Liver (tissue), 8 donors: ENCODE measurements at regions not wholly inside any gene's neighbourhood (a gene's known extent, or its start where the extent isn't known, plus 50 kb on each side); places are given as distances from the start of the nearest gene placed in this dataset.

Experiments
- DNase-seq: peaks from one replicate; pipeline ENCODE4 v3.0.0-alpha.2; 2017; ENCODE audit warnings: low spot score
- H3K27ac ChIP-seq, 2 donors: one replicate each; pipeline ENCODE4 v1.7.0; 2013; ENCODE audit warnings: inconsistent platforms in 2 of 2, low read length in 2 of 2, control low read depth in 1 of 2, low read depth in 1 of 2, mild to moderate bottlenecking in 1 of 2
- H3K27me3 ChIP-seq, 4 donors: one replicate each; pipeline versions ENCODE4 v1.6.1 to v1.7.0; 2013; ENCODE audit warnings: low read length in 3 of 4, inconsistent platforms in 1 of 4, mild to moderate bottlenecking in 1 of 4, moderate library complexity in 1 of 4; ENCODE audit not compliant: control insufficient read depth in 4 of 4, insufficient read depth in 4 of 4
- H3K36me3 ChIP-seq, 4 donors: one replicate each; pipeline versions ENCODE4 v1.6.1 to v1.7.0; 2013; ENCODE audit warnings: low read length in 3 of 4, mild to moderate bottlenecking in 3 of 4, low read depth in 1 of 4, moderate library complexity in 1 of 4; ENCODE audit not compliant: control insufficient read depth in 4 of 4, insufficient read depth in 3 of 4
- H3K4me1 ChIP-seq, 4 donors: one replicate each; pipeline versions ENCODE4 v1.6.1 to v1.7.0; 2013; ENCODE audit warnings: low read length in 3 of 4, mild to moderate bottlenecking in 3 of 4, moderate library complexity in 1 of 4; ENCODE audit not compliant: control insufficient read depth in 4 of 4, insufficient read depth in 4 of 4
- H3K4me3 ChIP-seq, 3 donors: one replicate each; pipeline versions ENCODE4 v1.6.1 to v1.7.0; 2013; ENCODE audit warnings: low read length in 3 of 3, control low read depth in 1 of 3, low read depth in 1 of 3, mild to moderate bottlenecking in 1 of 3
- H3K9ac ChIP-seq, 2 donors: one replicate each; pipeline ENCODE4 v1.7.0; 2013; ENCODE audit warnings: low read length in 2 of 2, mild to moderate bottlenecking in 2 of 2, moderate library complexity in 2 of 2, control low read depth in 1 of 2, low read depth in 1 of 2
- H3K9me3 ChIP-seq, 4 donors: one replicate each; pipeline versions ENCODE4 v1.6.1 to v1.7.0; 2013; ENCODE audit warnings: low read length in 3 of 4; ENCODE audit not compliant: control insufficient read depth in 4 of 4
- EGR1 ChIP-seq, 2 donors: IDR thresholded peaks; 2 replicates each; pipeline ENCODE4 v1.6.1; 2016 to 2018; ENCODE audit warnings: antibody characterized with exemption in 2 of 2, low read depth in 2 of 2
- FOXA1 ChIP-seq: IDR thresholded peaks from 2 replicates; pipeline ENCODE4 v1.6.1; 2016; ENCODE audit warnings: antibody characterized with exemption
- HNF4G ChIP-seq: IDR thresholded peaks from 2 replicates; pipeline ENCODE4 v1.6.1; 2016; ENCODE audit warnings: antibody characterized with exemption
- NR2F2 ChIP-seq: IDR thresholded peaks from 2 replicates; pipeline ENCODE4 v1.6.1; 2016; ENCODE audit warnings: antibody characterized with exemption
- RAD21 ChIP-seq, 2 donors: IDR thresholded peaks; 2 replicates each; pipeline ENCODE4 v1.6.1; 2016; ENCODE audit warnings: antibody characterized with exemption in 2 of 2, mild to moderate bottlenecking in 2 of 2
- SP1 ChIP-seq: IDR thresholded peaks from 2 replicates; pipeline ENCODE4 v1.6.1; 2018; ENCODE audit warnings: antibody characterized with exemption, mild to moderate bottlenecking
- TAF1 ChIP-seq: conservative IDR thresholded peaks from 2 replicates; pipeline ENCODE4 v1.6.1; 2016; ENCODE audit warnings: antibody characterized with exemption, mild to moderate bottlenecking
- WGBS: extraction: QIAGEN DNeasy Blood & Tissue Kit; methylation state at CpG from one replicate; pipeline ENCODE4 v1.1.7; 2013; 5-methylcytosine and 5-hydroxymethylcytosine counted together
- TF ChIP-seq, protein P1 (sequence below): IDR thresholded peaks from 2 replicates; pipeline ENCODE4 v1.6.1; 2016; ENCODE audit warnings: antibody characterized with exemption
- TF ChIP-seq, protein P2 (sequence below): IDR thresholded peaks from 2 replicates; pipeline ENCODE4 v1.6.1; 2016; ENCODE audit warnings: antibody characterized with exemption, mild to moderate bottlenecking
- TF ChIP-seq, protein P3 (sequence below): fragments of 150-350 bp; IDR thresholded peaks from 2 replicates; pipeline ENCODE4 v1.5.1; 2017; ENCODE audit warnings: improper control_type of control experiment, low read depth, low read length; ENCODE audit not compliant: missing input control
- TF ChIP-seq, protein P4 (sequence below): IDR thresholded peaks from 2 replicates; pipeline ENCODE4 v1.6.1; 2016; ENCODE audit warnings: antibody characterized with exemption
- TF ChIP-seq, protein P5 (sequence below): IDR thresholded peaks from 2 replicates; pipeline ENCODE4 v1.6.1; 2016; ENCODE audit warnings: antibody characterized with exemption
- donor health status: healthy.
- donor health status: healthy.
- donor health status: healthy.
- donor health status: healthy.
- donor health status: healthy.

DNA sequence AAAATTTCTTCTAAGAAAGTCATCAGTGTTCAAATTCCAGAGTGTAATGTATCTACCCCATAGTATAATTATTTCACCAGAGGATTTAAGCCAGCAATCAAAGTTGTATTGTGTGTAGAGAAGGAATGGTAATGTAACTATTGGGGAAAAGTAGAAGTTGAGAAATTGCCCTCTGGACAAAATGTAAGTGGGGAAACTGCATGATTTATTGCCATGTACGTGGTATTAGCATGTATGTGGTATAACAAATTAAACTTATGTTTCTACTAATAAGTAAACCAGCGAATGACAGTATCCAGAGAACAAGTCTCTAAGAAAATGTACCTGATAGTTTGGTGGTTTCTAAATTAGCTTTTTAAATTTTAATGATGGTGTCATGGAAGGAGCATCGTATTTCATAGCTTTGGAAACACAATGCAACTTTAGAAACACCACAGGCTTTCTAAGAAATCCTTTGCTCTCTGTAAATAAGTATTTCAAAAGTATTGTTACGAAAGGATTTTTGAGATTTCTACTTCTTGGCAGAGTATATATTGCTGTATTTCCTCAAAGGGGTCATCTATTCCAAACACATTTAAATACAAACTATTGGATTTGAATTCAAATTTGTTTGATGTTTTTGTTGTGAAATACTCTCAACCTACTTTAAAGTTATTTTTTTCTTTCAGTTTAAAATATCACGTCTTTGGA, 1018.9 kb upstream of the ZEB2 start:
- TF ChIP-seq, protein P1, sequence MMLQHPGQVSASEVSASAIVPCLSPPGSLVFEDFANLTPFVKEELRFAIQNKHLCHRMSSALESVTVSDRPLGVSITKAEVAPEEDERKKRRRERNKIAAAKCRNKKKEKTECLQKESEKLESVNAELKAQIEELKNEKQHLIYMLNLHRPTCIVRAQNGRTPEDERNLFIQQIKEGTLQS, result no peak
- TF ChIP-seq HNF4G, result no peak
- no peak for TF ChIP-seq TAF1
- TF ChIP-seq, protein P2, sequence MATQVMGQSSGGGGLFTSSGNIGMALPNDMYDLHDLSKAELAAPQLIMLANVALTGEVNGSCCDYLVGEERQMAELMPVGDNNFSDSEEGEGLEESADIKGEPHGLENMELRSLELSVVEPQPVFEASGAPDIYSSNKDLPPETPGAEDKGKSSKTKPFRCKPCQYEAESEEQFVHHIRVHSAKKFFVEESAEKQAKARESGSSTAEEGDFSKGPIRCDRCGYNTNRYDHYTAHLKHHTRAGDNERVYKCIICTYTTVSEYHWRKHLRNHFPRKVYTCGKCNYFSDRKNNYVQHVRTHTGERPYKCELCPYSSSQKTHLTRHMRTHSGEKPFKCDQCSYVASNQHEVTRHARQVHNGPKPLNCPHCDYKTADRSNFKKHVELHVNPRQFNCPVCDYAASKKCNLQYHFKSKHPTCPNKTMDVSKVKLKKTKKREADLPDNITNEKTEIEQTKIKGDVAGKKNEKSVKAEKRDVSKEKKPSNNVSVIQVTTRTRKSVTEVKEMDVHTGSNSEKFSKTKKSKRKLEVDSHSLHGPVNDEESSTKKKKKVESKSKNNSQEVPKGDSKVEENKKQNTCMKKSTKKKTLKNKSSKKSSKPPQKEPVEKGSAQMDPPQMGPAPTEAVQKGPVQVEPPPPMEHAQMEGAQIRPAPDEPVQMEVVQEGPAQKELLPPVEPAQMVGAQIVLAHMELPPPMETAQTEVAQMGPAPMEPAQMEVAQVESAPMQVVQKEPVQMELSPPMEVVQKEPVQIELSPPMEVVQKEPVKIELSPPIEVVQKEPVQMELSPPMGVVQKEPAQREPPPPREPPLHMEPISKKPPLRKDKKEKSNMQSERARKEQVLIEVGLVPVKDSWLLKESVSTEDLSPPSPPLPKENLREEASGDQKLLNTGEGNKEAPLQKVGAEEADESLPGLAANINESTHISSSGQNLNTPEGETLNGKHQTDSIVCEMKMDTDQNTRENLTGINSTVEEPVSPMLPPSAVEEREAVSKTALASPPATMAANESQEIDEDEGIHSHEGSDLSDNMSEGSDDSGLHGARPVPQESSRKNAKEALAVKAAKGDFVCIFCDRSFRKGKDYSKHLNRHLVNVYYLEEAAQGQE, result no peak
- TF ChIP-seq, protein P3, sequence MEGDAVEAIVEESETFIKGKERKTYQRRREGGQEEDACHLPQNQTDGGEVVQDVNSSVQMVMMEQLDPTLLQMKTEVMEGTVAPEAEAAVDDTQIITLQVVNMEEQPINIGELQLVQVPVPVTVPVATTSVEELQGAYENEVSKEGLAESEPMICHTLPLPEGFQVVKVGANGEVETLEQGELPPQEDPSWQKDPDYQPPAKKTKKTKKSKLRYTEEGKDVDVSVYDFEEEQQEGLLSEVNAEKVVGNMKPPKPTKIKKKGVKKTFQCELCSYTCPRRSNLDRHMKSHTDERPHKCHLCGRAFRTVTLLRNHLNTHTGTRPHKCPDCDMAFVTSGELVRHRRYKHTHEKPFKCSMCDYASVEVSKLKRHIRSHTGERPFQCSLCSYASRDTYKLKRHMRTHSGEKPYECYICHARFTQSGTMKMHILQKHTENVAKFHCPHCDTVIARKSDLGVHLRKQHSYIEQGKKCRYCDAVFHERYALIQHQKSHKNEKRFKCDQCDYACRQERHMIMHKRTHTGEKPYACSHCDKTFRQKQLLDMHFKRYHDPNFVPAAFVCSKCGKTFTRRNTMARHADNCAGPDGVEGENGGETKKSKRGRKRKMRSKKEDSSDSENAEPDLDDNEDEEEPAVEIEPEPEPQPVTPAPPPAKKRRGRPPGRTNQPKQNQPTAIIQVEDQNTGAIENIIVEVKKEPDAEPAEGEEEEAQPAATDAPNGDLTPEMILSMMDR, result no peak
- no peak for TF ChIP-seq NR2F2
- TF ChIP-seq, protein P4, sequence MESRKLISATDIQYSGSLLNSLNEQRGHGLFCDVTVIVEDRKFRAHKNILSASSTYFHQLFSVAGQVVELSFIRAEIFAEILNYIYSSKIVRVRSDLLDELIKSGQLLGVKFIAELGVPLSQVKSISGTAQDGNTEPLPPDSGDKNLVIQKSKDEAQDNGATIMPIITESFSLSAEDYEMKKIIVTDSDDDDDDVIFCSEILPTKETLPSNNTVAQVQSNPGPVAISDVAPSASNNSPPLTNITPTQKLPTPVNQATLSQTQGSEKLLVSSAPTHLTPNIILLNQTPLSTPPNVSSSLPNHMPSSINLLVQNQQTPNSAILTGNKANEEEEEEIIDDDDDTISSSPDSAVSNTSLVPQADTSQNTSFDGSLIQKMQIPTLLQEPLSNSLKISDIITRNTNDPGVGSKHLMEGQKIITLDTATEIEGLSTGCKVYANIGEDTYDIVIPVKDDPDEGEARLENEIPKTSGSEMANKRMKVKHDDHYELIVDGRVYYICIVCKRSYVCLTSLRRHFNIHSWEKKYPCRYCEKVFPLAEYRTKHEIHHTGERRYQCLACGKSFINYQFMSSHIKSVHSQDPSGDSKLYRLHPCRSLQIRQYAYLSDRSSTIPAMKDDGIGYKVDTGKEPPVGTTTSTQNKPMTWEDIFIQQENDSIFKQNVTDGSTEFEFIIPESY, result no peak
- no peak for TF ChIP-seq RAD21 (IDR thresholded peaks at IDR 0.05)
- TF ChIP-seq, protein P5, sequence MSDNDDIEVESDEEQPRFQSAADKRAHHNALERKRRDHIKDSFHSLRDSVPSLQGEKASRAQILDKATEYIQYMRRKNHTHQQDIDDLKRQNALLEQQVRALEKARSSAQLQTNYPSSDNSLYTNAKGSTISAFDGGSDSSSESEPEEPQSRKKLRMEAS, result no peak
- TF ChIP-seq FOXA1, result no peak
- no peak for TF ChIP-seq SP1
- no peak overlapping the region for H3K9ac ChIP-seq
- WGBS, result 74% methylated on average over 5 of the region's 5 CpGs

DNA sequence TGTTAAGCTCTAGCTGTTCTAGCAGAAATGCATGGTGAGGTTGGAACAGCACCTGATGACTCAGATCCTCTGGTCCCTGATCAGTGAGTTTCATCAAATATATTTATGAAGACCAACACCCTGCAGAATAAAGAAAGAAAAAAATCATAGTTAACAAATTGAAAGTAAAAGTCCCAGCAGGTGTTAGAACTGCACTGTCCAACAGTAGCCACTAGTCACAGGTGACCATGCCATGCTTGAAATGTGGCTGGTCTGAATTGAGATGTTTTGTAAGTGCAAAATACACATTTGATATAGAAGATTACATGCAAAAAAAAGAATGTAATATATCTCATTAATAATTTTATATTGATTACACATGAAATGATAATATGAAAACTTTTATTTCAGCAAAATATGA, 1010.7 kb upstream of the ZEB2 start:
- no peak overlapping the region for H3K27ac ChIP-seq

More for the DNA sequence above, 1018.9 kb upstream of the ZEB2 start:
- H3K36me3 ChIP-seq, result no peaks in the 10 kb centered on the region
- no peak for DNase-seq
- peaks cover 0 to 2% (median 0%) of the 10 kb centered on the region in 4 donors for H3K27me3 ChIP-seq
- no peak overlapping the region for H3K4me3 ChIP-seq
- no peaks in the 10 kb centered on the region for H3K4me1 ChIP-seq
- no peaks in the 10 kb centered on the region for H3K9me3 ChIP-seq
- no peak overlapping the region for H3K27ac ChIP-seq

More for the DNA sequence above, 1010.7 kb upstream of the ZEB2 start:
- H3K9me3 ChIP-seq, result no peaks in the 10 kb centered on the region
- H3K4me3 ChIP-seq, result no peak overlapping the region
- H3K4me1 ChIP-seq, result no peaks in the 10 kb centered on the region
- no peak overlapping the region for H3K9ac ChIP-seq
- H3K36me3 ChIP-seq, result no peaks in the 10 kb centered on the region
- TF ChIP-seq EGR1 (IDR thresholded peaks at IDR 0.05; ENCODE audit: low read depth in 2 of 2), result no peak
- TF ChIP-seq SP1, result no peak
- no peak for DNase-seq
- H3K27me3 ChIP-seq, result no peaks in the 10 kb centered on the region
